Endothelial cell of umbilical vein (primary cell): ENCODE measurements at regions not wholly inside any gene's neighbourhood (a gene's known extent, or its start where the extent isn't known, plus 50 kb on each side); places are given as distances from the start of the nearest gene placed in this dataset.

Experiments used
- BruUV-seq: library from RNA; stranded (reverse); fragments of 400-500 nt; replicated peaks from 2 replicates; lab custom pipeline; 2021; lab: Mats Ljungman, UMichigan
- CTCF ChIA-PET: fragments of 300-600, 350-600 bp; sonication (Branson Sonifier 250); formaldehyde crosslinking; loops from one replicate; lab custom pipeline; 2021; ENCODE audit warnings: antibody characterized with exemption, inconsistent platforms; lab: Charles Lee
- POLR2A ChIA-PET: fragments of 300-600, 350-600 bp; sonication (Branson Sonifier 250); formaldehyde crosslinking; loops from one replicate; lab custom pipeline; 2021; ENCODE audit warnings: antibody characterized with exemption, inconsistent platforms; lab: Charles Lee
- DNase-seq: peaks from one replicate; pipeline ENCODE4 v3.0.0-alpha.2; 2011; ENCODE audit warnings: low read depth, low spot score
- FAIRE-seq: peaks from 2 replicates; lab custom pipeline; 2011; peaks lifted over from hg19 to GRCh38; lab: Jason Lieb, UNC
- H2AFZ ChIP-seq: 2 replicates; pipeline ENCODE4 v1.6.0; 2012; ENCODE audit warnings: low read depth, low read length, control low read depth, inconsistent platforms
- H3K27ac ChIP-seq: 2 replicates; pipeline ENCODE4 v1.5.1; 2011; ENCODE audit warnings: low read depth, mild to moderate bottlenecking, control low read depth, low read length, moderate library complexity; ENCODE audit not compliant: insufficient read depth
- H3K27me3 ChIP-seq, 2 experiments: 2 replicates each; pipeline versions ENCODE4 v1.6.0 to v1.6.1; 2011; ENCODE audit warnings: low read length in 2 of 2, mixed read lengths in 1 of 2; ENCODE audit not compliant: control insufficient read depth in 2 of 2, insufficient read depth in 2 of 2
- H3K36me3 ChIP-seq, 2 experiments: 2 replicates in 1 of 2; 3 replicates in 1 of 2; pipeline ENCODE4 v1.5.1; 2011; ENCODE audit warnings: low read length in 2 of 2, mild to moderate bottlenecking in 1 of 2, moderate library complexity in 1 of 2; ENCODE audit not compliant: control insufficient read depth in 2 of 2, insufficient read depth in 2 of 2; ENCODE audit errors: extremely low read depth in 1 of 2
- H3K4me1 ChIP-seq: 3 replicates; pipeline ENCODE4 v1.5.1; 2011; ENCODE audit warnings: mild to moderate bottlenecking, low read length; ENCODE audit not compliant: control insufficient read depth, insufficient read depth; ENCODE audit errors: extremely low read depth
- H3K4me2 ChIP-seq: 2 replicates; pipeline ENCODE4 v1.6.1; 2011; ENCODE audit warnings: low read length, control low read depth, mixed read lengths; ENCODE audit not compliant: insufficient read depth
- H3K4me3 ChIP-seq, 3 experiments: fragments of 200-600 bp in 1 of 3; sonication (generic), shearing (Covaris generic) in 1 of 3; replicated peaks in 1 of 3; 2 replicates each; pipeline ENCODE4 v1.5.1; 2011 to 2016; ENCODE audit warnings: control low read depth in 3 of 3, low read length in 3 of 3, mild to moderate bottlenecking in 2 of 3, inconsistent platforms in 1 of 3, low read depth in 1 of 3, moderate library complexity in 1 of 3; ENCODE audit not compliant: insufficient read depth in 1 of 3
- H3K79me2 ChIP-seq: 2 replicates; pipeline ENCODE4 v1.6.0; 2012; ENCODE audit warnings: low read length, inconsistent platforms; ENCODE audit not compliant: control insufficient read depth, insufficient read depth
- H3K9ac ChIP-seq: replicated peaks from 2 replicates; pipeline ENCODE3; 2011; ENCODE audit warnings: low read length, control low read depth; ENCODE audit not compliant: insufficient read depth; ENCODE audit errors: extremely low read depth
- H3K9me1 ChIP-seq: replicated peaks from 3 replicates; pipeline ENCODE4 v1.6.0; 2011; ENCODE audit warnings: mild to moderate bottlenecking, low read length; ENCODE audit not compliant: control insufficient read depth, insufficient read depth; ENCODE audit errors: extremely low read depth
- H3K9me3 ChIP-seq: replicated peaks from 2 replicates; pipeline ENCODE4 v1.5.1; 2012; ENCODE audit warnings: low read length, inconsistent platforms; ENCODE audit not compliant: control insufficient read depth, insufficient read depth
- H4K20me1 ChIP-seq: replicated peaks from 2 replicates; pipeline ENCODE3; 2011; ENCODE audit warnings: mild to moderate bottlenecking, low read length; ENCODE audit not compliant: control insufficient read depth, insufficient read depth; ENCODE audit errors: extremely low read depth
- CTCF ChIP-seq, 2 donors: IDR thresholded peaks; 1 replicate in 1 of 2; 2 replicates in 1 of 2; pipeline ENCODE4 v1.5.1; 2011; ENCODE audit warnings: low read length in 2 of 2, mild to moderate bottlenecking in 2 of 2, moderate library complexity in 2 of 2, control low read depth in 1 of 2, inconsistent platforms in 1 of 2, low read depth in 1 of 2; ENCODE audit not compliant: insufficient read depth in 1 of 2; ENCODE audit errors: extremely low read depth in 1 of 2
- EZH2 ChIP-seq: IDR thresholded peaks from 2 replicates; pipeline ENCODE4 v1.6.1; 2012; ENCODE audit warnings: borderline replicate concordance, low read depth, mild to moderate bottlenecking, moderate library complexity, low read length, inconsistent platforms; ENCODE audit not compliant: severe bottlenecking
- FOS ChIP-seq: IDR thresholded peaks from 2 replicates; pipeline ENCODE4 v1.6.1; 2011; ENCODE audit warnings: mild to moderate bottlenecking, low read length, moderate library complexity, borderline replicate concordance; ENCODE audit not compliant: insufficient read depth
- GATA2 ChIP-seq: IDR thresholded peaks from 2 replicates; pipeline ENCODE4 v1.7.0; 2011; ENCODE audit warnings: low read depth, mild to moderate bottlenecking, moderate library complexity, mixed read lengths, low read length; ENCODE audit not compliant: insufficient read length, insufficient read depth
- JUN ChIP-seq: IDR thresholded peaks from 2 replicates; pipeline ENCODE4 v1.6.1; 2011; ENCODE audit warnings: borderline replicate concordance, low read depth; ENCODE audit not compliant: insufficient read length, insufficient read depth
- MAX ChIP-seq: IDR thresholded peaks from 2 replicates; pipeline ENCODE4 v1.6.1; 2011; ENCODE audit not compliant: insufficient read depth, insufficient read length
- MYC ChIP-seq: IDR thresholded peaks from one replicate; pipeline ENCODE4 v1.6.1; 2011; ENCODE audit warnings: mild to moderate bottlenecking, low read depth, low read length
- POLR2A ChIP-seq: IDR thresholded peaks from 2 replicates; pipeline ENCODE4 v1.6.1; 2012; ENCODE audit warnings: low read depth, mild to moderate bottlenecking, control low read depth, low read length
- POLR2AphosphoS5 ChIP-seq: IDR thresholded peaks from 2 replicates; pipeline ENCODE4 v1.6.1; 2012; ENCODE audit warnings: low read depth, mild to moderate bottlenecking, control low read depth, low read length, moderate library complexity; ENCODE audit not compliant: insufficient read depth
- dilution Hi-C: fragments of 300-500 bp; cut with MboI; formaldehyde crosslinking; loops from one replicate; pipeline ENCODE4 v1.15.0; 2019; ENCODE audit warnings: low sequenced_read_pairs; ENCODE audit not compliant: extremely low pct_ligation_motif_present
- intact Hi-C: fragments of 100-400 bp; cut with micrococcal nuclease; formaldehyde crosslinking; loops from one replicate; pipeline ENCODE4 v1.10.0; 2022

- no peaks in the 10 kb centered on the region for H3K9me1 ChIP-seq
- no peak overlapping the region for H3K4me3 ChIP-seq
- H3K27ac ChIP-seq = no peak overlapping the region
- ChIA-PET CTCF (no interaction called here), POLR2A (no interaction called here)
- no peaks in the 10 kb centered on the region for H4K20me1 ChIP-seq
- DNase-seq = no peak
- BruUV-seq = no TSS peak
- H3K79me2 ChIP-seq = no peaks in the 10 kb centered on the region
- H3K27me3 ChIP-seq = no peaks in the 10 kb centered on the region
- no peaks in the 10 kb centered on the region for H3K36me3 ChIP-seq
- H3K9ac ChIP-seq = no peak overlapping the region
- intact Hi-C loops = no loop called here
- no peak overlapping the region for H2AFZ ChIP-seq
- H3K4me1 ChIP-seq = no peaks in the 10 kb centered on the region
- dilution Hi-C loops = no loop called here
- no peaks in the 10 kb centered on the region for H3K9me3 ChIP-seq
- H3K4me2 ChIP-seq = no peak overlapping the region
- FAIRE-seq = no peak
- no peak for TF ChIP-seq MAX
- TF ChIP-seq FOS = no peak
- TF ChIP-seq CTCF (IDR thresholded peaks at IDR 0.05; ENCODE audit: extremely low read depth in 1 of 2, insufficient read depth in 1 of 2, low read depth in 1 of 2, low read length in 2 of 2) = no peak
- TF ChIP-seq GATA2 = no peak
- TF ChIP-seq JUN = no peak
- TF ChIP-seq POLR2A = no peak
- no peak for TF ChIP-seq MYC
- no peak for TF ChIP-seq EZH2
- TF ChIP-seq POLR2AphosphoS5 = no peak
Observed at GRCh38 chr1:79667166-79667565, 660.6 kb upstream of the ADGRL4 start.
